HL-60 (cell line): ENCODE measurements at regions not wholly inside any gene's neighbourhood (a gene's known extent, or its start where the extent isn't known, plus 50 kb on each side); places are given as distances from the start of the nearest gene placed in this dataset.

Source experiments
- DNase-seq, 2 experiments: peaks; one replicate each; pipeline ENCODE4 v3.0.0-alpha.2; 2010 to 2020; ENCODE audit warnings: low read depth in 1 of 2, low spot score in 1 of 2
- H3K27ac ChIP-seq: fragments of 250-450 bp; sonication (Bioruptor Pico); replicated peaks from 2 replicates; pipeline ENCODE4 v1.5.1; 2020; ENCODE audit warnings: mild to moderate bottlenecking, moderate library complexity
- H3K27me3 ChIP-seq: fragments of 250-450 bp; sonication (Bioruptor Pico); 2 replicates; pipeline ENCODE4 v1.5.1; 2021; ENCODE audit warnings: mild to moderate bottlenecking, moderate library complexity; ENCODE audit not compliant: insufficient read depth, poor library complexity, severe bottlenecking
- H3K4me3 ChIP-seq: replicated peaks from 2 replicates; pipeline ENCODE4 v1.5.1; 2011; ENCODE audit warnings: mild to moderate bottlenecking, control low read depth, low read length; ENCODE audit not compliant: insufficient read depth
- GABPA ChIP-seq: IDR thresholded peaks from 2 replicates; pipeline ENCODE4 v1.6.1; 2012; ENCODE audit warnings: low read depth
- POLR2AphosphoS5 ChIP-seq: IDR thresholded peaks from 2 replicates; pipeline ENCODE4 v1.6.1; 2012; ENCODE audit warnings: low read depth
- REST ChIP-seq: IDR thresholded peaks from 2 replicates; pipeline ENCODE4 v1.6.1; 2012; ENCODE audit warnings: low read depth; ENCODE audit not compliant: insufficient replicate concordance
- SPI1 ChIP-seq: IDR thresholded peaks from 2 replicates; pipeline ENCODE4 v1.6.1; 2012; ENCODE audit warnings: low read depth, mild to moderate bottlenecking, borderline replicate concordance
- TF ChIP-seq, protein P1 (sequence below): IDR thresholded peaks from one replicate; pipeline ENCODE4 v1.5.1; 2011; ENCODE audit warnings: low read length, control low read depth, inconsistent platforms; ENCODE audit not compliant: insufficient read depth

- DNase-seq, result no peak
- TF ChIP-seq SPI1, result no peak
- TF ChIP-seq, protein P1, sequence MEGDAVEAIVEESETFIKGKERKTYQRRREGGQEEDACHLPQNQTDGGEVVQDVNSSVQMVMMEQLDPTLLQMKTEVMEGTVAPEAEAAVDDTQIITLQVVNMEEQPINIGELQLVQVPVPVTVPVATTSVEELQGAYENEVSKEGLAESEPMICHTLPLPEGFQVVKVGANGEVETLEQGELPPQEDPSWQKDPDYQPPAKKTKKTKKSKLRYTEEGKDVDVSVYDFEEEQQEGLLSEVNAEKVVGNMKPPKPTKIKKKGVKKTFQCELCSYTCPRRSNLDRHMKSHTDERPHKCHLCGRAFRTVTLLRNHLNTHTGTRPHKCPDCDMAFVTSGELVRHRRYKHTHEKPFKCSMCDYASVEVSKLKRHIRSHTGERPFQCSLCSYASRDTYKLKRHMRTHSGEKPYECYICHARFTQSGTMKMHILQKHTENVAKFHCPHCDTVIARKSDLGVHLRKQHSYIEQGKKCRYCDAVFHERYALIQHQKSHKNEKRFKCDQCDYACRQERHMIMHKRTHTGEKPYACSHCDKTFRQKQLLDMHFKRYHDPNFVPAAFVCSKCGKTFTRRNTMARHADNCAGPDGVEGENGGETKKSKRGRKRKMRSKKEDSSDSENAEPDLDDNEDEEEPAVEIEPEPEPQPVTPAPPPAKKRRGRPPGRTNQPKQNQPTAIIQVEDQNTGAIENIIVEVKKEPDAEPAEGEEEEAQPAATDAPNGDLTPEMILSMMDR, result no peak
- TF ChIP-seq POLR2AphosphoS5, result no peak
- no peak for TF ChIP-seq GABPA
- no peak for TF ChIP-seq REST
- Histone ChIP-seq H3K27ac (no peak overlapping the region), H3K27me3 (no peaks in the 10 kb centered on the region), H3K4me3 (no peak overlapping the region)
These were observed 72.3 kb upstream of the SYK start for GRCh38 chr9:90729351-90729750.

GRCh38 chr9:90727488-90727887, 74.1 kb upstream of the SYK start:
- no peak for DNase-seq
- Histone ChIP-seq H3K27ac (no peak overlapping the region), H3K4me3 (no peak overlapping the region), H3K27me3 (no peaks in the 10 kb centered on the region)
- TF ChIP-seq REST (no peak), POLR2AphosphoS5 (no peak), SPI1 (no peak), GABPA (no peak)
- TF ChIP-seq, protein P1, result no peak

- H3K27me3 ChIP-seq, result peaks cover 3% of the 10 kb centered on the region
- H3K4me3 ChIP-seq, result no peak overlapping the region
- TF ChIP-seq GABPA (no peak), POLR2AphosphoS5 (no peak), SPI1 (no peak)
- DNase-seq, result no peak
- no peak overlapping the region for H3K27ac ChIP-seq
These were observed 75.4 kb upstream of the SYK start for GRCh38 chr9:90726215-90726614.

DNA sequence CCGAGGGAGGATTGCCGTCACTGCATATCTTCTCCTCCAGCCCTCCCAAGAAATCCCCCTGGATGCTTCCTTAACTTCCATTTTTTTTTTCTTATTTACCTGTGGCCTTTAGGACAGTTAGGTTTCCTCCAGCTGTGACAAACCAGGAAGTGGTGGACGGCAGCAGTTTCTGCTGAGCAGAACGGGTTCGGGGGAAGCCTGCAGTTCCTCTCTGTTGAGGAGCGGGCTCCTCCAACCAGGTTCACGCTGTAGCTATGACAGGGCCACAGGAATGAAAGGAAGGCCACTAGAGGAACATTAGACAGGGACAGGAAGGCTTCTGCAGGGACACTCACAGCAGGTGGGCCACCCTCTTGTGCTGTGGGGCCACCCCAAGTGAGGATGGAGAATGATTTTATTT, 76.7 kb upstream of the SYK start:
- no peak overlapping the region for H3K4me3 ChIP-seq
- TF ChIP-seq SPI1, result peak; percentile 74
- TF ChIP-seq, protein P1, result no peak
- TF ChIP-seq REST, result no peak
- H3K27me3 ChIP-seq, result peaks cover 3% of the 10 kb centered on the region
- DNase-seq, result peak in 1 of 2 experiments; percentile 31
- no peak overlapping the region for H3K27ac ChIP-seq
